SK-N-MC (cell line): ENCODE measurements at regions not wholly inside any gene's neighbourhood (a gene's known extent, or its start where the extent isn't known, plus 50 kb on each side); places are given as distances from the start of the nearest gene placed in this dataset.

Experiments used
- DNase-seq: peaks from one replicate; pipeline ENCODE4 v3.0.0-alpha.2; 2011; ENCODE audit warnings: low read depth, low spot score
- H3K27ac ChIP-seq: fragments of 200-600 bp; sonication (generic); 2 replicates; pipeline ENCODE4 v1.5.1; 2016; ENCODE audit warnings: mixed run types
- H3K36me3 ChIP-seq: fragments of 200-600 bp; sonication (generic); 2 replicates; pipeline ENCODE4 v1.6.1; 2017; ENCODE audit warnings: antibody characterized with exemption, low read length, mixed read lengths; ENCODE audit not compliant: insufficient read depth
- H3K4me3 ChIP-seq: fragments of 200-600 bp; sonication (generic); 2 replicates; pipeline ENCODE4 v1.5.1; 2016
- H3K9ac ChIP-seq: fragments of 200-600 bp; sonication (generic); 2 replicates; pipeline ENCODE4 v1.8.0; 2017; ENCODE audit warnings: mixed run types, mixed read lengths; ENCODE audit not compliant: insufficient read length
- H3K9me3 ChIP-seq: fragments of 200-600 bp; sonication (generic); 2 replicates; pipeline ENCODE4 v1.6.1; 2017; ENCODE audit warnings: low read depth, mild to moderate bottlenecking, antibody characterized with exemption, low read length, moderate library complexity, mixed read lengths
- EZH2 ChIP-seq: fragments of 200-600 bp; sonication (generic); IDR thresholded peaks from one replicate; pipeline ENCODE4 v1.6.1; 2017; ENCODE audit warnings: antibody characterized with exemption
- FOXP2 ChIP-seq: optimal IDR thresholded peaks from 2 replicates; pipeline ENCODE3; 2011; ENCODE audit warnings: mild to moderate bottlenecking, moderate library complexity; ENCODE audit not compliant: insufficient read depth; ENCODE audit errors: extremely low read length, control extremely low read depth
- POLR2AphosphoS5 ChIP-seq: IDR thresholded peaks from 2 replicates; pipeline ENCODE4 v1.6.1; 2012; ENCODE audit warnings: mild to moderate bottlenecking, low read depth, low read length, borderline replicate concordance

- H3K4me3 ChIP-seq: no peak overlapping the region
- H3K27ac ChIP-seq: no peak overlapping the region
- no peaks in the 10 kb centered on the region for H3K36me3 ChIP-seq
- H3K9me3 ChIP-seq: 0 out of 2 replicates have a peak, but pooled peaks cover 6% of the 10 kb centered on the region
- DNase-seq: no peak
- no peak overlapping the region for H3K9ac ChIP-seq
- no peak for TF ChIP-seq FOXP2
- TF ChIP-seq POLR2AphosphoS5: no peak
- TF ChIP-seq EZH2: no peak
Observed at GRCh38 chr13:50376895-50377575, 361.8 kb downstream of the KCNRG start.

DNA sequence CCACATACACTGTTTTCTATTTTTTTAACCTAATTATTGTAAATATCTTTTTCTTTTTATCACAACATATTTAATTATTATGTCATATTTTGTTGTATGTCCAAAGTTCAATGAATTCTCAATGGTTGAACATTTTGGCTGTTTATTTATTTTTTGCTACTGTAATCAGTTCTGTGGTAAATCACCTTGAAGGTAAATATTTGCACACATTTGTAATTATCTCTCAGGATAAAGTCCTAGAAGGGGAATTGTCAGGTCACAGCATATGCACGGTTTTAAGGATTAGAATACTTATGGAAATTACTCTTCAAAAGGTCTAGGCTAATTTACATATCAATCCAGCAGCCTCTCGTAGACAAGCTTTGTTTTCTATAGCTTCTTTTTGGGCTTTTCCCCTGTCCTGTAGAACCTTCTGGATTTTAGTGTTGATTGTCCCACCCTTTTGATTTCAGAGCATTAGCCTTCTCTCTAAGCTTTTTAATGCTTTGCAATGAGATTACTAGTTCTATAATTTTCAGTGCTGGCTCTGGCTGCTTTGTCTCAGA is 362.6 kb downstream of the KCNRG start:
- no peak overlapping the region for H3K27ac ChIP-seq
- 0 out of 2 replicates have a peak overlapping the region, but pooled peaks have one; percentile 21 for H3K4me3 ChIP-seq
- no peaks in the 10 kb centered on the region for H3K36me3 ChIP-seq
- TF ChIP-seq POLR2AphosphoS5 (no peak), EZH2 (no peak), FOXP2 (no peak)
- 0 out of 2 replicates have a peak, but pooled peaks cover 6% of the 10 kb centered on the region for H3K9me3 ChIP-seq
- no peak for DNase-seq
- no peak overlapping the region for H3K9ac ChIP-seq

- Histone ChIP-seq H3K4me3 (peak overlapping the region; percentile 21; the same call in 1 of the 2 replicates), H3K9ac (no peak overlapping the region)
Observed at GRCh38 chr13:50378509-50379044, 363.3 kb downstream of the KCNRG start.

GRCh38 chr13:50379584-50379983 is 364.3 kb downstream of the KCNRG start:
- Histone ChIP-seq H3K27ac (no peak overlapping the region), H3K4me3 (no peak overlapping the region), H3K9ac (no peak overlapping the region), H3K9me3 (0 out of 2 replicates have a peak, but pooled peaks cover 6% of the 10 kb centered on the region), H3K36me3 (no peaks in the 10 kb centered on the region)
- DNase-seq: no peak
- TF ChIP-seq POLR2AphosphoS5 (no peak), EZH2 (no peak)

More at GRCh38 chr13:50378509-50379044, 363.3 kb downstream of the KCNRG start:
- no peak for TF ChIP-seq EZH2
- no peak for TF ChIP-seq FOXP2
- no peak for TF ChIP-seq POLR2AphosphoS5
- Histone ChIP-seq H3K36me3 (no peaks in the 10 kb centered on the region), H3K9me3 (0 out of 2 replicates have a peak, but pooled peaks cover 6% of the 10 kb centered on the region), H3K27ac (peak overlapping the region; percentile 32; the same call in 1 of the 2 replicates)
- DNase-seq: no peak

GRCh38 chr13:50380905-50381304 is 365.7 kb downstream of the KCNRG start:
- H3K4me3 ChIP-seq: no peak overlapping the region
- 0 out of 2 replicates have a peak, but pooled peaks cover 6% of the 10 kb centered on the region for H3K9me3 ChIP-seq
- H3K27ac ChIP-seq: no peak overlapping the region
- no peak for DNase-seq
- H3K9ac ChIP-seq: no peak overlapping the region
- no peak for TF ChIP-seq POLR2AphosphoS5
- TF ChIP-seq FOXP2: no peak
- TF ChIP-seq EZH2: no peak
- H3K36me3 ChIP-seq: no peaks in the 10 kb centered on the region

- 0 out of 2 replicates have a peak, but pooled peaks cover 6% of the 10 kb centered on the region for H3K9me3 ChIP-seq
- no peak overlapping the region for H3K4me3 ChIP-seq
- H3K9ac ChIP-seq: no peak overlapping the region
- no peak for DNase-seq
- no peak for TF ChIP-seq FOXP2
- TF ChIP-seq EZH2: no peak
- no peak for TF ChIP-seq POLR2AphosphoS5
- H3K27ac ChIP-seq: no peak overlapping the region
- H3K36me3 ChIP-seq: no peaks in the 10 kb centered on the region
Observed at GRCh38 chr13:50382511-50382910, 367.3 kb downstream of the KCNRG start.

DNA sequence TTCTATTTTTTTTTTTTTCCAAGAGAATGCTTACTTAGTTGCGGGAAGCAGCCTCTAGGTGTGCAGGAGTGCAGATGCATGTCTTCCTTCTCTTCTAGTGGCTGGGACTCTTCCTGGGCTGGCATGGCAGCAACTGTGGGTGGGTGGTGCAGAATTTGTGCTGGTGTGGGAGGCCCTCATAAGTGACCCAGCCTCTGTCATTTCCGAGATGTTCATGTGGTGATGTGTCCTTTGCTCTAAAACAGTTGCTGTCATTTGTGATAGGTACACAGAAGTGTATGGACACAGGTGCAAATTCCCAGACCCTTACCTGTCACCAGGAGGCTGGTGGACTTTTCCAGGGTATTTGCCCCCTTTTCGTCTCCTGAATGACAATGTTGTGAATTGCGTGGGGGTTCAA is 367.7 kb downstream of the KCNRG start:
- Histone ChIP-seq H3K36me3 (no peaks in the 10 kb centered on the region), H3K9me3 (0 out of 2 replicates have a peak, but pooled peaks cover 6% of the 10 kb centered on the region), H3K4me3 (no peak overlapping the region), H3K9ac (no peak overlapping the region), H3K27ac (no peak overlapping the region)
- TF ChIP-seq FOXP2 (no peak), POLR2AphosphoS5 (no peak), EZH2 (no peak)
- no peak for DNase-seq

GRCh38 chr13:50384724-50385123 is 369.5 kb downstream of the KCNRG start:
- Histone ChIP-seq H3K4me3 (no peak overlapping the region), H3K9ac (no peak overlapping the region), H3K27ac (no peak overlapping the region), H3K36me3 (no peaks in the 10 kb centered on the region), H3K9me3 (0 out of 2 replicates have a peak, but pooled peaks cover 6% of the 10 kb centered on the region)
- DNase-seq: no peak
- TF ChIP-seq EZH2: no peak
- no peak for TF ChIP-seq FOXP2
- no peak for TF ChIP-seq POLR2AphosphoS5

DNA sequence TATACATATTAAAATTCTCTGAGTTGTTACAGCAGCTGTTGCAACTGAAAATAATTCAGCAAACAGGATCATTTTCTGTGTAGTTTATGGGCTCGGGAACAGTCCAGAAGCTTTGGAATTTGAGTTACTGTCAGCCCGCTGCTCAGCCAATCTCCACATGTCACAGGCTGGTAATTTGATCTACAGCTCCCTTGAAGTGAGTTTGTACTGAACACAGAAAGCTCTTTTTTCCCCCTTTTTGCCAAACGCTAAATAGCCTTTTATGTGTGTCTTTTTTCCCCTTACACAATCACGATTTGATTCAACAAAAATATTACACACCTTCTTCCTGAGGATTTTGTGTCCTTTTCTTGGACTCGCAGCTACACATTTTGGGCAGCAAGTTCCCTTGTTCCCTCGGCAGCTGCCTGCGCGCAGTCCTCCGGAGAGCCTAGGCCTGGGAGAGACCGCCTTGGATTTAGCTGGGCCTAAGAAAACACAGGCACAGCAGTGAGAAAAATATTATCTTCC is 371.4 kb downstream of the KCNRG start:
- TF ChIP-seq POLR2AphosphoS5: no peak
- no peak for TF ChIP-seq EZH2
- TF ChIP-seq FOXP2: no peak
- Histone ChIP-seq H3K4me3 (no peak overlapping the region), H3K9ac (no peak overlapping the region), H3K9me3 (no peaks in the 10 kb centered on the region), H3K36me3 (no peaks in the 10 kb centered on the region), H3K27ac (peak overlapping the region; percentile 47)
- no peak for DNase-seq
